Natural killer cell (primary cell): ENCODE measurements at regions not wholly inside any gene's neighbourhood (a gene's known extent, or its start where the extent isn't known, plus 50 kb on each side); places are given as distances from the start of the nearest gene placed in this dataset.

ENCODE experiments used
- ATAC-seq, 3 donors: fragments of 150-1000 bp in 2 of 3; fragments of 200-7000 bp in 1 of 3; cut with Tn5 transposase; 1 replicate in 1 of 3; 2 replicates in 2 of 3; pipeline ENCODE4 v1.10.0; 2021; ENCODE audit warnings: mild to moderate bottlenecking in 2 of 3, moderate library complexity in 2 of 3
- DNase-seq, 2 donors: peaks; one replicate each; pipeline versions ENCODE4 v3.0.0 to v3.0.0-alpha.2; 2013 to 2021; ENCODE audit warnings: mixed read lengths in 1 of 2
- H3K27ac ChIP-seq: one replicate; pipeline ENCODE4 v1.5.1; 2013; ENCODE audit warnings: mild to moderate bottlenecking, low read length
- H3K27me3 ChIP-seq: one replicate; pipeline ENCODE4 v1.6.1; 2013; ENCODE audit warnings: low read length; ENCODE audit not compliant: control insufficient read depth, insufficient read depth
- H3K36me3 ChIP-seq: one replicate; pipeline ENCODE4 v1.6.1; 2013; ENCODE audit warnings: low read length; ENCODE audit not compliant: control insufficient read depth, insufficient read depth
- H3K4me1 ChIP-seq: one replicate; pipeline ENCODE4 v1.6.1; 2013; ENCODE audit warnings: low read length; ENCODE audit not compliant: control insufficient read depth, insufficient read depth
- H3K4me3 ChIP-seq: one replicate; pipeline ENCODE4 v1.5.1; 2013; ENCODE audit warnings: low read length
- H3K9me3 ChIP-seq: one replicate; pipeline ENCODE4 v1.6.1; 2013; ENCODE audit warnings: low read length; ENCODE audit not compliant: control insufficient read depth, insufficient read depth
- H3K27ac Mint-ChIP-seq, 2 donors: one replicate each; pipeline ENCODE4 v1.8.0; 2022; ENCODE audit warnings: mild to moderate bottlenecking in 2 of 2, mixed read lengths in 2 of 2, moderate library complexity in 1 of 2
- H3K27me3 Mint-ChIP-seq, 2 donors: one replicate each; pipeline ENCODE4 v1.8.0; 2022; ENCODE audit warnings: low read depth in 2 of 2, mixed read lengths in 2 of 2
- H3K36me3 Mint-ChIP-seq: one replicate; pipeline ENCODE4 v1.8.0; 2022; ENCODE audit warnings: mixed read lengths
- H3K4me1 Mint-ChIP-seq, 2 donors: one replicate each; pipeline ENCODE4 v1.8.0; 2022; ENCODE audit warnings: mixed read lengths in 2 of 2
- H3K4me3 Mint-ChIP-seq: one replicate; pipeline ENCODE4 v1.8.0; 2022; ENCODE audit warnings: mild to moderate bottlenecking, moderate library complexity, mixed read lengths
- H3K9me3 Mint-ChIP-seq, 2 donors: one replicate each; pipeline ENCODE4 v1.8.0; 2022; ENCODE audit warnings: mixed read lengths in 2 of 2
- CTCF ChIP-seq: fragments of 200-600 bp; IDR thresholded peaks from one replicate; pipeline ENCODE4 v1.8.0; 2022; ENCODE audit warnings: antibody characterized with exemption
- WGBS: methylation state at CpG from one replicate; pipeline ENCODE4 v1.1.7; 2013; ENCODE audit warnings: missing lambda C conversion rate; ENCODE audit not compliant: insufficient coverage; 5-methylcytosine and 5-hydroxymethylcytosine counted together
- intact Hi-C: fragments of 100-400 bp; cut with micrococcal nuclease; formaldehyde crosslinking; loops from one replicate; pipeline ENCODE4 v1.14.2; 2022

- Histone ChIP-seq H3K27ac (no peak overlapping the region), H3K27me3 (no peaks in the 10 kb centered on the region), H3K4me3 (no peak overlapping the region), H3K4me1 (no peaks in the 10 kb centered on the region), H3K9me3 (no peaks in the 10 kb centered on the region), H3K36me3 (no peaks in the 10 kb centered on the region)
- DNase-seq (no peak), ATAC-seq (no peak)
- H3K4me1 Mint-ChIP-seq = no peaks in the 10 kb centered on the region
- intact Hi-C loops = no loop called here
- no peaks in the 10 kb centered on the region for H3K36me3 Mint-ChIP-seq
- no peak for TF ChIP-seq CTCF
- peaks cover 0 to 5% of the 10 kb centered on the region in 2 donors for H3K27me3 Mint-ChIP-seq
- WGBS = 42% methylated on average over 4 of the region's 4 CpGs
- no peaks in the 10 kb centered on the region for H3K9me3 Mint-ChIP-seq
- H3K4me3 Mint-ChIP-seq = no peak overlapping the region
- H3K27ac Mint-ChIP-seq = no peak overlapping the region
Observed at GRCh38 chr20:18904192-18904591, 90.6 kb downstream of the SCP2D1 start.

GRCh38 chr20:18904624-18905023 is 91.0 kb downstream of the SCP2D1 start:
- intact Hi-C loops = no loop called here
- H3K4me3 Mint-ChIP-seq = no peak overlapping the region
- H3K36me3 ChIP-seq = no peaks in the 10 kb centered on the region
- no peaks in the 10 kb centered on the region for H3K9me3 Mint-ChIP-seq
- H3K9me3 ChIP-seq = no peaks in the 10 kb centered on the region
- no peak for DNase-seq
- no peaks in the 10 kb centered on the region for H3K4me1 Mint-ChIP-seq
- WGBS = 72% methylated on average over 5 of the region's 5 CpGs
- H3K27ac ChIP-seq = no peak overlapping the region
- H3K27me3 Mint-ChIP-seq = peaks cover 0 to 5% of the 10 kb centered on the region in 2 donors
- no peak for ATAC-seq
- H3K27me3 ChIP-seq = no peaks in the 10 kb centered on the region
- no peaks in the 10 kb centered on the region for H3K4me1 ChIP-seq
- no peak overlapping the region for H3K27ac Mint-ChIP-seq
- H3K4me3 ChIP-seq = no peak overlapping the region
- no peak for TF ChIP-seq CTCF
- no peaks in the 10 kb centered on the region for H3K36me3 Mint-ChIP-seq

GRCh38 chr20:18906046-18906445 is 92.5 kb downstream of the SCP2D1 start:
- ATAC-seq (no peak), DNase-seq (no peak)
- Mint-ChIP-seq H3K4me3 (no peak overlapping the region), H3K4me1 (no peaks in the 10 kb centered on the region), H3K27me3 (peaks cover 4 to 7% of the 10 kb centered on the region in 2 donors), H3K36me3 (no peaks in the 10 kb centered on the region), H3K9me3 (no peaks in the 10 kb centered on the region), H3K27ac (no peak overlapping the region)
- WGBS = 100% methylated on average over 1 of the region's 2 CpGs
- no peaks in the 10 kb centered on the region for H3K36me3 ChIP-seq
- no peaks in the 10 kb centered on the region for H3K4me1 ChIP-seq
- no peak overlapping the region for H3K27ac ChIP-seq
- no peak overlapping the region for H3K4me3 ChIP-seq
- intact Hi-C loops = no loop called here
- peaks cover 2% of the 10 kb centered on the region for H3K27me3 ChIP-seq
- H3K9me3 ChIP-seq = no peaks in the 10 kb centered on the region
- TF ChIP-seq CTCF = no peak

GRCh38 chr20:18907353-18907752 is 93.8 kb downstream of the SCP2D1 start:
- 86% methylated on average over 6 of the region's 6 CpGs for WGBS
- TF ChIP-seq CTCF = no peak
- Histone ChIP-seq H3K27ac (no peak overlapping the region), H3K36me3 (no peaks in the 10 kb centered on the region), H3K4me1 (no peaks in the 10 kb centered on the region), H3K4me3 (no peak overlapping the region), H3K9me3 (no peaks in the 10 kb centered on the region), H3K27me3 (peaks cover 2% of the 10 kb centered on the region)
- H3K4me1 Mint-ChIP-seq = no peaks in the 10 kb centered on the region
- no peaks in the 10 kb centered on the region for H3K9me3 Mint-ChIP-seq
- intact Hi-C loops = no loop called here
- no peak for DNase-seq
- H3K36me3 Mint-ChIP-seq = no peaks in the 10 kb centered on the region
- peaks cover 14 to 17% of the 10 kb centered on the region in 2 donors for H3K27me3 Mint-ChIP-seq
- H3K27ac Mint-ChIP-seq = no peak overlapping the region
- no peak for ATAC-seq
- no peak overlapping the region for H3K4me3 Mint-ChIP-seq
